ENCODE measurements at regions not wholly inside any gene's neighbourhood (a gene's known extent, or its start where the extent isn't known, plus 50 kb on each side); places are given as distances from the start of the nearest gene placed in this dataset.
A peak's percentile ranks its signal among the peaks of the same experiment; 100 is the strongest.

DNA sequence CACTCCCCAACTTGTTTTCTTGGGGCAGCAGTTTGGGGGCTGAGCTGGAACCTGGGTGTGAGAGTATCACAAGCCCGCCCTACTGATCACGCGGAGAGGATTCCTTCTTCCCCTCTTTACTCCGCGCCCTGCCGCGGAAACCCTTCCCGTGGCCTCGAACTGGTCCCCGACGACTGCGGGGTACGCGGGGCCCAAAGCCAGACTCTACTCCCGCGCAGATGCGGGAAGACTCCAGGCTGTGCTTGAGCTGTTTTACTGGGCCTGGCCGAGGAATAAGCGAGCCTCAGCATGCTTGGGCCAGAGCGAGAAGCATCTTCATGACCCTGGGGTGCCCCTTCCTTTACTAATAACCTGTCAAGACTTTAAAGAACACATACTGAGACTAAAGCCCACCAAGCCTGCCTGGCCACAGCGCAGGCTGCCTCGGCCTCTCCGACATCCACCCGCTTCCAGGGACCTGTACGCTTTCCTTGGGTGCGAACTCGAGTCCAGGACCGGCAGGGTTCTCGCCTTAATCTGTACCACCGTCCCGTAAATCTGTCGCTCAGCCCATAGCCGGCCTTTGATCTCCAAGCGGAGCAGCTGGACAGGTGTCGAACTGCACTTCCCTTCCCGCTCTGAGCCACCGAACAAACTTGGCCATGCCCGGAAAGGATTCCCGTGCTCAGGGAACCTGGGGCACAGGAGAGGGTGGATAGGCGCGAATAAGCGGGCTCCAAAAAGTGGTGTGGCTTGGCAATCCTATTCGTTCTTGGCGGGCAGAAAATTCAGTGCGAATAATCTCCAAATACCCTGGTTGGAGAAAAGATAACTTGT is 55.0 kb upstream of the TMEM33 start:
- ATAC-seq (ENCODE audit: low read depth) (peak; percentile 17; the same call in 1 of the 3 replicates), DNase-seq (ENCODE audit: low spot score) (no peak)
- no peaks in the 10 kb centered on the region for H3K9me3 ChIP-seq (ENCODE audit: severe bottlenecking)
- no peaks in the 10 kb centered on the region for H3K4me1 ChIP-seq (ENCODE audit: insufficient read depth, poor library complexity, severe bottlenecking)
- no peak overlapping the region for H3K27ac ChIP-seq (ENCODE audit: poor library complexity, severe bottlenecking)
- H3K27me3 ChIP-seq (ENCODE audit: insufficient read depth, poor library complexity, severe bottlenecking): peaks cover 69% of the 10 kb centered on the region
- no peak overlapping the region for H3K4me3 ChIP-seq (ENCODE audit: severe bottlenecking)
- TF ChIP-seq, protein P1, sequence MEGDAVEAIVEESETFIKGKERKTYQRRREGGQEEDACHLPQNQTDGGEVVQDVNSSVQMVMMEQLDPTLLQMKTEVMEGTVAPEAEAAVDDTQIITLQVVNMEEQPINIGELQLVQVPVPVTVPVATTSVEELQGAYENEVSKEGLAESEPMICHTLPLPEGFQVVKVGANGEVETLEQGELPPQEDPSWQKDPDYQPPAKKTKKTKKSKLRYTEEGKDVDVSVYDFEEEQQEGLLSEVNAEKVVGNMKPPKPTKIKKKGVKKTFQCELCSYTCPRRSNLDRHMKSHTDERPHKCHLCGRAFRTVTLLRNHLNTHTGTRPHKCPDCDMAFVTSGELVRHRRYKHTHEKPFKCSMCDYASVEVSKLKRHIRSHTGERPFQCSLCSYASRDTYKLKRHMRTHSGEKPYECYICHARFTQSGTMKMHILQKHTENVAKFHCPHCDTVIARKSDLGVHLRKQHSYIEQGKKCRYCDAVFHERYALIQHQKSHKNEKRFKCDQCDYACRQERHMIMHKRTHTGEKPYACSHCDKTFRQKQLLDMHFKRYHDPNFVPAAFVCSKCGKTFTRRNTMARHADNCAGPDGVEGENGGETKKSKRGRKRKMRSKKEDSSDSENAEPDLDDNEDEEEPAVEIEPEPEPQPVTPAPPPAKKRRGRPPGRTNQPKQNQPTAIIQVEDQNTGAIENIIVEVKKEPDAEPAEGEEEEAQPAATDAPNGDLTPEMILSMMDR (IDR thresholded peaks at IDR 0.05; ENCODE audit: poor library complexity, severe bottlenecking): no peak
- H3K36me3 ChIP-seq (ENCODE audit: low read depth): no peaks in the 10 kb centered on the region

DNA sequence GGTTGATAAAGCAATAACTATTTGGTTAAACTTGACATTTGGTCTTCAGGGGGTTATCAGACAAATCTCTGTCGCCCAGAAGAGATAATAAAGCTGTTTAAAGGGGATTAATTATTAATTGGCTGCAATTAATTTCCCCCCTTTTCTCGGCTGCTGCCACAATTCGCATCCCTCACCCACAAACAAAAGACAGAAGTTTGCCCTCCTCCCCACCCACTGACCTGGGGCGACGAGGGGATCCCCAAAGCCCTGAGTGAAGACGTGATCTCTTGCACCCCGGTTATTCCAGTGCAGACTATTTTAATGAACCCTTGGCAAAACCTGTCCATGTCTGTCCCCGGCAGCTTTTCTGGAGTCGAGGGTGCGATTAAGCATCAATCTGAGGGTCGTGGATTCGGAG is 55.7 kb upstream of the TMEM33 start:
- TF ChIP-seq, protein P1 (IDR thresholded peaks at IDR 0.05; ENCODE audit: poor library complexity, severe bottlenecking): no peak
- Histone ChIP-seq H3K27ac (ENCODE audit: poor library complexity, severe bottlenecking) (no peak overlapping the region), H3K36me3 (ENCODE audit: low read depth) (no peaks in the 10 kb centered on the region), H3K4me3 (ENCODE audit: severe bottlenecking) (no peak overlapping the region), H3K4me1 (ENCODE audit: insufficient read depth, poor library complexity, severe bottlenecking) (no peaks in the 10 kb centered on the region), H3K9me3 (ENCODE audit: severe bottlenecking) (no peaks in the 10 kb centered on the region), H3K27me3 (ENCODE audit: insufficient read depth, poor library complexity, severe bottlenecking) (peaks cover 75% of the 10 kb centered on the region)
- no peak for DNase-seq (ENCODE audit: low spot score)
- no peak for ATAC-seq (ENCODE audit: low read depth)

DNA sequence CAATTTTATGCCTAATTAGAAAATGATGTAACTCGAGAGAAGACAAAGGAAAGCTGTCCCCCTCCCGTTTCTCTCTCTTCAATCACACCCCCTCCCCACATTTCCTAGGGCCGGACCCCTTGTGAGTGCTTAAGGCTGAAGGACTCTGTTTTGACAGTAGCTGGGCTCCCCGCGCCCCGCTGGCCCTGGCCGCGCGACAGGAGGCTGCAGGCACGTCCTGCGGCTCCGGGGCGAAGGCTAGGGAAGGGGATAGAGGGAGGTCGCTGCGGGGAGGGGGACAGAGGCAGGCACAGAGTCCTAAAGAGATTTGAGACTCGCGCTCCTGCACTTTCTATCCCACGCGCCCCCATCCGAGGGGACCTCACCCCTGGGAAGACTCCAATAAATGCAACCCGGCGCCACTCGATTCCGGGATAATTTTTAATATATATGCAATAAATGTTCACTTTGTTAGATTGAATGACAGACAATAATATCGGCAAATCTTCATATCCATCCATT is 56.2 kb upstream of the TMEM33 start:
- Histone ChIP-seq H3K4me3 (ENCODE audit: severe bottlenecking) (no peak overlapping the region), H3K27me3 (ENCODE audit: insufficient read depth, poor library complexity, severe bottlenecking) (peaks cover 80% of the 10 kb centered on the region), H3K4me1 (ENCODE audit: insufficient read depth, poor library complexity, severe bottlenecking) (no peaks in the 10 kb centered on the region), H3K9me3 (ENCODE audit: severe bottlenecking) (no peaks in the 10 kb centered on the region), H3K36me3 (ENCODE audit: low read depth) (no peaks in the 10 kb centered on the region), H3K27ac (ENCODE audit: poor library complexity, severe bottlenecking) (no peak overlapping the region)
- no peak for ATAC-seq (ENCODE audit: low read depth)
- TF ChIP-seq, protein P1 (IDR thresholded peaks at IDR 0.05; ENCODE audit: poor library complexity, severe bottlenecking): no peak
- no peak for DNase-seq (ENCODE audit: low spot score)

DNA sequence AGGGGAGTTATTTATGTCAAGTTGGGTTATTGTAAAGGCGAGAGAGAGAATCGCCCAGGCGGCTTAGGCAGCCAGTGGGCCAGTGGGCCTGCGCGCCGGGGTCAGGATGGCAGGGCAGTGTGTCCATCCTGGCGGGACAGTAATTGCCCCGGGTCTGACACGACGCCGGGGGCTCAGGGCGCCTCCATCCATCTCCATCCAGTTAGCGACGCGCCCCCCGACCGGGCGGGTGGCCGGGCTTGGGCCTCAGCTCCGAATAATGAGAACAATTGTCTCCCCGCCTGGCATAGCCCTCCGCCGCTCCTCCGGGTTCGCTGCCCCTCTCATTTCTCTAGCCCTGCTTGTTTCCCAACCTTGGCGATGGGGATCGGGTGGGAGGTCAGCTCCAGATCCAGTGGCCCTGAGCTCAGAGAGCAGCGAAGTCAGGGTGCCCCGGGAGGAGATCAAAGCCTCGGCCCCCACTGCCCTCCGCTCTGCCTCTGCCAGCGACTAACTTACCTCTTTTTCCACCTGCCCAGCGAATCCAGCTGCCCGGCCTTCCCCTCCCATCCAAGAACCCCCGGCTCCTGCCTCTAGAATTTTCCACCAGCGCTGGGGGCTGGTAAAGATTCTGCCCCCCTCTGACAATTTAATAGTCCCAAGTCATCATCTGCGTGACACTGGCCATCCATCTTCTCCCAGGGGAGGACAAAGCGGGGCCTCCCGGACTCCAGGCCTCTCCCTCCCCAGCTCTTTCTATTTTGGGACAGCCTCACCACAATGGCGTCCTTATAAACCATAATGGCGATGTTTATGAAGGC is 56.9 kb upstream of the TMEM33 start:
- H3K36me3 ChIP-seq (ENCODE audit: low read depth): no peaks in the 10 kb centered on the region
- no peak for ATAC-seq (ENCODE audit: low read depth)
- H3K27ac ChIP-seq (ENCODE audit: poor library complexity, severe bottlenecking): no peak overlapping the region
- peaks cover 87% of the 10 kb centered on the region for H3K27me3 ChIP-seq (ENCODE audit: insufficient read depth, poor library complexity, severe bottlenecking)
- TF ChIP-seq, protein P1 (IDR thresholded peaks at IDR 0.05; ENCODE audit: poor library complexity, severe bottlenecking): no peak
- H3K9me3 ChIP-seq (ENCODE audit: severe bottlenecking): no peaks in the 10 kb centered on the region
- H3K4me1 ChIP-seq (ENCODE audit: insufficient read depth, poor library complexity, severe bottlenecking): no peaks in the 10 kb centered on the region
- DNase-seq (ENCODE audit: low spot score): no peak
- H3K4me3 ChIP-seq (ENCODE audit: severe bottlenecking): no peak overlapping the region
